ENCODE measurements at regions not wholly inside any gene's neighbourhood (a gene's known extent, or its start where the extent isn't known, plus 50 kb on each side); places are given as distances from the start of the nearest gene placed in this dataset.

- no peak for TF ChIP-seq CTCF (IDR thresholded peaks at IDR 0.05)
- no peaks in the 10 kb centered on the region for H3K36me3 ChIP-seq
- peaks cover 0 to 4% of the 10 kb centered on the region in 2 donors for H3K9me3 ChIP-seq
- H3K27ac ChIP-seq, result no peak overlapping the region
- intact Hi-C loops (cut with DNase I), result no loop called here
- DNase-seq (ENCODE audit: low spot score in 2 of 2), result no peak
- no peaks in the 10 kb centered on the region for H3K4me1 ChIP-seq
- no peaks in the 10 kb centered on the region for H3K27me3 ChIP-seq
- H3K4me3 ChIP-seq, result no peak overlapping the region
Measured at GRCh38 chr1:48164571-48164970, 57.9 kb upstream of the SLC5A9 start.

DNA sequence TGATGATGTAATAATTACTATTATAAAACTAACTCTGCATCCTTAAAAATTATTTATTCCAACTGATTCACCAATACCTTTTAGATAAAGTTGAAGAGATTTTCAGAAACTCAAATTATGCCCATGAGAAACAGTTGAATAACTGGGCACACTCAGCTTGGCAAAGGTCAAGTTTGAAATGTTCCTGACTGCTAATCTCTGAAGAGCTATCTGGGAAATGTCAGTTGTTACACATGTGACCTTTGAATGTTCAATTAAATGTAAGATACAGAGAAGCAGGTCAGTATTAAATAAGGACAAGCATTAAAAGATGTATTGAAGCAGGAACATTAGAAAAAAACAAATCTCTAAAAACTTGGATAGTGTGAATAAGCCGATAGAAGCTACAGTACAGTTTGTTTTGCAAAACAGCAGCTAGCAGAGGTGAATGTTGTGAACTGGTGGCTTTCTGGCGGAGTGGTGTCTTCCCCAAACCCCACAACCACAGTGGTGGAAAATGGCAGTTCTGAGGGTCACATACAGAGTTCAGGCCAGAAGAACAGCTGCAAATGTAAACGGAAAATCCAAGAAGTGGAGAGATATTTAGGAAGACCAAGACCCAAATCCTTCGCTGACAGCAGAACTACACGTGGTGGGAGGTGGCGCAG lies 61.9 kb upstream of the SLC5A9 start:
- no peak for TF ChIP-seq CTCF (IDR thresholded peaks at IDR 0.05)
- H3K9me3 ChIP-seq, result no peaks in the 10 kb centered on the region
- no peak overlapping the region for H3K4me3 ChIP-seq
- no peaks in the 10 kb centered on the region for H3K27me3 ChIP-seq
- intact Hi-C loops (cut with DNase I), result no loop called here
- H3K36me3 ChIP-seq, result no peaks in the 10 kb centered on the region
- no peak overlapping the region for H3K27ac ChIP-seq
- DNase-seq (ENCODE audit: low spot score in 2 of 2), result no peak
- no peaks in the 10 kb centered on the region for H3K4me1 ChIP-seq

DNA sequence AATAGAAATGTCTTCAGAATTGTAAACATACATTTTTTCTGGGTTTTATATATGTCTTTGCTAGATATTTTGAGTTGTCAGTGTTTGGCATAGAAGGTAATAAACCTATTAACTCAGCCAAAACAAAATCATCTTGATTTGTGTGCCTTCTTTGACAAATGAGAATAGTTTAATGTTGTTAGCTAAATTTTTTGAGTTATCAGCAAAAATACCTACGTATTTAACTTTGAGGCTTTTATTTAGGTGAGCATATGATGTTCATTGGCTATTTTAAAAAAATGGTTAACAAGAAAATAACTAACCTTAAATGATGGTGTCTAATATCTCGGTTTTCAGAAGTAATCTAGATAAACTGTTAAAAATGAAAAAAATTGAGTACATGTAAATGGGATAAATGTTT lies 83.2 kb upstream of the SLC5A9 start:
- H3K9me3 ChIP-seq, result no peaks in the 10 kb centered on the region
- H3K4me3 ChIP-seq, result no peak overlapping the region
- no peak for DNase-seq (ENCODE audit: low spot score in 2 of 2)
- H3K27me3 ChIP-seq, result no peaks in the 10 kb centered on the region
- no peaks in the 10 kb centered on the region for H3K4me1 ChIP-seq
- H3K36me3 ChIP-seq, result no peaks in the 10 kb centered on the region
- no peak for TF ChIP-seq CTCF (IDR thresholded peaks at IDR 0.05)
- no peak overlapping the region for H3K27ac ChIP-seq
- intact Hi-C loops (cut with DNase I), result no loop called here

DNA sequence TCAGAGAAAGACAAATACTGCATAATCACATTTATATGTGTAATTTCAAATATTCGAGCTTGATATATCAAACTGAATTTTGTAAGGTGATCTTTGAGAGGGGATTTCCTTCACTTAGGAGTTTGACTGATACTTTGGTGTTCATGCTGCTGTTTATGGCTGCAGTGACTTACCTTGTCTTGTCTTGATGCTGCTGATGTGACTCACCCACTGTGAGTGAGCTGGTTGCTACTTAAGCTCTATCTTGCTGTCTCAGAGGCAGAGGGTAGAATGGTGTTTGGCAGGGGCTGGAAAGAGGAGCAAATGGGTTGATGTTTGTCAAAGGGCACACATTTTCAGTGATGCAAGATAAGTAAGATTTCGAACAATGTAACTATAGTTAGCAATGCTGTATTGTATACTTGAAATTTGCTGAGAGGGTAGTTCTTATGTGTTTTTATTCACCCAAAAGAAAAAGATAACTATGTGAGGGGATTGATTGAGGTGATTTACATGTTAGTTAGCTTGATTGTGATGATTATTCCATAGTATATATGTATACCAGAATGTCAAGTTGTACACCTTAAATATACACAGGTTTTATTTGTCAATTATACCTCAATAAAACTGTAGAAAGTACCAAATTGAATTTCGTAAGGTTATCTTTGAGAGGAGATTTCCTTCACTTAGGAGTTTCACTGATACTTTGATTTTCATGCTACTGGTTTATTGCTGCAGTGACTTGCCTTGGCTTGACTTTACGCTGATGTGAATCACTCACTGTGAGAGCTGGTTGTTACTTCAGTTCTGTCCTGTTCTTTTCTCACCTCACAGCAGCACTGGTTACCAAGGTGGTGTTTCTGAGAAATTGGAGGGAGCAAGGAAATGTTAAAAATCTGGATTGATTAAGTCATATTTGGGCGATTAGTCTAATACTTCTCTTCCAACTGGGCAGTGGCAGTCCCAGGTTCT lies 94.5 kb upstream of the SLC5A9 start:
- DNase-seq (ENCODE audit: low spot score in 2 of 2), result no peak
- H3K36me3 ChIP-seq, result no peaks in the 10 kb centered on the region
- no peak overlapping the region for H3K4me3 ChIP-seq
- H3K4me1 ChIP-seq, result no peaks in the 10 kb centered on the region
- H3K27me3 ChIP-seq, result no peaks in the 10 kb centered on the region
- no peak for TF ChIP-seq CTCF (IDR thresholded peaks at IDR 0.05)
- no peaks in the 10 kb centered on the region for H3K9me3 ChIP-seq
- no peak overlapping the region for H3K27ac ChIP-seq
- intact Hi-C loops (cut with DNase I), result no loop called here

DNA sequence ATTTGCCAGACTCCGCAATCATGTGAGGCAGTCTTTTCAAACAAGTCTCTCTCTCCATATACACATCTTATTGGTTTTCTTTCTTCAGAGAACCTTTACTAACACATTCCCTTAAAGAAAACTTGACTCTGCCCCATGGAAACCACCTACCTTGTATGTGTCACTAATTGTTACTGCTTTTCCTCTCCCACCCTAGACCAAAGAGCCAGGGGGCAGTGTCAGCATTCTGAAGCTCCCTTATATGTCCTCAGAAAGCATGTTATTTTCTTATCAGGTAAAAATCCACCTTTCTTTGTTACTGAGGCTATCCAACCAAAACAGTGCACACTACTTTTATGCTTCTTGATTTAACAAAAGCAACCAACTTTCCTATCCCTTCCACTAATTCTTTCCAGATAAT lies 98.9 kb upstream of the SLC5A9 start:
- no peak for TF ChIP-seq CTCF (IDR thresholded peaks at IDR 0.05)
- no peak for DNase-seq (ENCODE audit: low spot score in 2 of 2)
- Histone ChIP-seq H3K4me3 (no peak overlapping the region), H3K27me3 (no peaks in the 10 kb centered on the region), H3K27ac (no peak overlapping the region), H3K36me3 (no peaks in the 10 kb centered on the region), H3K4me1 (no peaks in the 10 kb centered on the region), H3K9me3 (no peaks in the 10 kb centered on the region)
- intact Hi-C loops (cut with DNase I), result no loop called here
